Activated CD8-positive, alpha-beta memory T cell treated with anti-CD3 and anti-CD28 coated beads for 36 hours (primary cell): ENCODE measurements at regions not wholly inside any gene's neighbourhood (a gene's known extent, or its start where the extent isn't known, plus 50 kb on each side); places are given as distances from the start of the nearest gene placed in this dataset.

Experiments used
- CTCF ChIA-PET: fragments of 350-600 bp; sonication (Branson Sonifier 250); formaldehyde crosslinking; loops from one replicate; lab custom pipeline; 2021; ENCODE audit warnings: antibody characterized with exemption; lab: Charles Lee
- POLR2A ChIA-PET: fragments of 350-600 bp; sonication (Branson Sonifier 250); formaldehyde crosslinking; loops from one replicate; lab custom pipeline; 2021; ENCODE audit warnings: antibody characterized with exemption; lab: Charles Lee

GRCh38 chr21:34022627-34023335, 50.6 kb upstream of the MRPS6 start:
- CTCF ChIA-PET: no interaction called here

GRCh38 chr21:34021726-34022125, 51.7 kb upstream of the MRPS6 start:
- POLR2A ChIA-PET: interaction anchor here (0.6 to 1.5 kb wide), 2 partner anchors 45 to 58 kb away, joined by 3 to 4 read pairs; no protein-coding TSS in a partner anchor
- CTCF ChIA-PET: interaction anchor here (0.6 kb wide), 1 partner anchor 10 kb away, joined by 5 read pairs; no protein-coding TSS in a partner anchor

More at GRCh38 chr21:34022627-34023335, 50.6 kb upstream of the MRPS6 start:
- POLR2A ChIA-PET: interaction anchor here (1.1 to 1.5 kb wide), 2 partner anchors 46 to 325 kb away, joined by 3 read pairs; no protein-coding TSS in a partner anchor

GRCh38 chr21:34020983-34021553, 52.3 kb upstream of the MRPS6 start:
- ChIA-PET POLR2A (interaction anchor here (0.6 to 1.5 kb wide), 2 partner anchors 45 to 59 kb away, joined by 3 to 4 read pairs; no protein-coding TSS in a partner anchor), CTCF (interaction anchor here (0.6 to 0.9 kb wide), 2 partner anchors 9 to 55 kb away, joined by 3 to 5 read pairs; no protein-coding TSS in a partner anchor)

- CTCF ChIA-PET: interaction anchor here (0.9 kb wide), 1 partner anchor 56 kb away, joined by 3 read pairs; no protein-coding TSS in a partner anchor
- POLR2A ChIA-PET: no interaction called here
Measured at GRCh38 chr21:34020005-34020847, 53.2 kb upstream of the MRPS6 start.

DNA sequence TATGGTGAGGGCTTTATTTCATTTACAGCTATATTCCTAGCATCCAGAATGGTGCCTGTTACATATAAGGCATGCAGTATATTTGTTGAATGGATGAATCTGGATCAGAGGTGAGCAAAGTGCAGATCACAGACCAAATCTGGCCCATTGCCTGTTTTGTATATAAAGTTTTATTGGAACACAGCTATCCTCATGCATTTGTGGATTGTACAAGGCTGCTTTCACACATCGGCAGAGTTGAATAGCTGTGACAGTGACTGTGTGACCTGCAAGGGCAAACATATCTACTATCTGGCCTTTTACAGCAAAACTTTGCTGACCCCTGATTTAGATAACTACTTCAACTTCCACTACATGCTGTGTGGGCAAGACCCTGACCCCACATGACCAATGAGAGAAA, 54.0 kb upstream of the MRPS6 start:
- POLR2A ChIA-PET: no interaction called here
- CTCF ChIA-PET: no interaction called here

DNA sequence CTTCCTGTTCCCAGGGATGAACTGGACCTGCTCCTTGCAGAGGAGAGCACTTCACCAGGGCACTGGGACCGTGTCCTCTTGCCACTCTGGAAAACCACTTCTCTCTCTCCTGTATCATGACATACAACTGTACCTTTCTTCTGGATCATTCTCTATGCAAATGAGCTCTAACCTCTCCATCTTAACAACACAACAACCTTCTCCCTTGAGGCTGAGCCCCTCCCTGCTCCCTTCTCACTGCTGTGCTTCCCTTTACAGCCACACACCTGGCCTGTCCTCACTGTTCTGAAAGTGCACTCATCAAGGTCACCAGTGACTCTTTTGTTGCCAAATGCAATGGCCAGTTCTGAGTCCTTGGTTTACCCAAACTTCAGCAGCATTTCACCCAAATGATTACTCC, 54.5 kb upstream of the MRPS6 start:
- ChIA-PET CTCF (no interaction called here), POLR2A (no interaction called here)

GRCh38 chr21:34018185-34018584, 55.2 kb upstream of the MRPS6 start:
- POLR2A ChIA-PET: no interaction called here
- CTCF ChIA-PET: interaction anchor here (1.4 kb wide), 1 partner anchor 313 kb away, joined by 3 read pairs; no protein-coding TSS in a partner anchor

GRCh38 chr21:34017039-34017961, 56.1 kb upstream of the MRPS6 start:
- CTCF ChIA-PET: interaction anchor here (0.6 to 1.4 kb wide), 4 partner anchors 93 to 1158 kb away, joined by 3 to 4 read pairs (median 3); no protein-coding TSS in a partner anchor

DNA sequence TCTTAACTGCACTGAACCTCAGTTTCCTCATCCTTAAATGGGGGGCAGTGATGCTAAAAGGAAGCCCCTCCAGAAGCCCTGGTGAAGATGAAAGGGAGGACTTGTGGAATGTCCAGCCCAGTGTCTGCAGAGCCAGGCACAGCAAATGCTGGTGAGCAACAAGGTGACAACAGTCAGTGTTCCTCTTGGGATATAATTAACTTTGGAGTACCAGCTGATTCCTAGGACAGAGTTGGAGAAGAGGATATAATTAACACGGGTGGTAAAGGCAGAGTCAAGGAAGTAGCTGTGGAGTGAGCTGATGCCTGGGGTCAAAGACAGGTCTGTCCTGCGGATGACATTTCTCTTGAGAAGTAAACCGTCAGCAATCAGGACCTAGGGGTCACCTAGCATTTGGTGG, 60.7 kb upstream of the MRPS6 start:
- CTCF ChIA-PET: interaction anchor here (1.9 kb wide), 1 partner anchor 11 kb away, joined by 6 read pairs; no protein-coding TSS in a partner anchor
- POLR2A ChIA-PET: no interaction called here

More at GRCh38 chr21:34017039-34017961, 56.1 kb upstream of the MRPS6 start:
- POLR2A ChIA-PET: interaction anchor here (0.6 kb wide), 1 partner anchor 12 kb away, joined by 3 read pairs; no protein-coding TSS in a partner anchor

GRCh38 chr21:34011660-34012059, 61.7 kb upstream of the MRPS6 start:
- ChIA-PET CTCF (interaction anchor here (0.6 to 1.9 kb wide), 2 partner anchors 10 kb away, joined by 5 to 6 read pairs; no protein-coding TSS in a partner anchor), POLR2A (no interaction called here)

GRCh38 chr21:34009193-34009592, 64.2 kb upstream of the MRPS6 start:
- ChIA-PET POLR2A (interaction anchor here (1.9 kb wide), 1 partner anchor 32 kb away, joined by 5 read pairs; no protein-coding TSS in a partner anchor), CTCF (interaction anchor here (1.6 kb wide), 1 partner anchor 85 kb away, joined by 3 read pairs; no protein-coding TSS in a partner anchor)

GRCh38 chr21:34008618-34009017, 64.8 kb upstream of the MRPS6 start:
- POLR2A ChIA-PET: interaction anchor here (0.6 to 1.9 kb wide), 4 partner anchors 31 to 64 kb away, joined by 3 to 5 read pairs (median 4); partner anchors contain the start of genes MRPS6 and SLC5A3

GRCh38 chr21:34006611-34007168, 66.7 kb upstream of the MRPS6 start:
- CTCF ChIA-PET: no interaction called here
- POLR2A ChIA-PET: no interaction called here

More at GRCh38 chr21:34008618-34009017, 64.8 kb upstream of the MRPS6 start:
- CTCF ChIA-PET: interaction anchor here (0.9 to 1.6 kb wide), 2 partner anchors 18 to 85 kb away, joined by 3 read pairs; no protein-coding TSS in a partner anchor

DNA sequence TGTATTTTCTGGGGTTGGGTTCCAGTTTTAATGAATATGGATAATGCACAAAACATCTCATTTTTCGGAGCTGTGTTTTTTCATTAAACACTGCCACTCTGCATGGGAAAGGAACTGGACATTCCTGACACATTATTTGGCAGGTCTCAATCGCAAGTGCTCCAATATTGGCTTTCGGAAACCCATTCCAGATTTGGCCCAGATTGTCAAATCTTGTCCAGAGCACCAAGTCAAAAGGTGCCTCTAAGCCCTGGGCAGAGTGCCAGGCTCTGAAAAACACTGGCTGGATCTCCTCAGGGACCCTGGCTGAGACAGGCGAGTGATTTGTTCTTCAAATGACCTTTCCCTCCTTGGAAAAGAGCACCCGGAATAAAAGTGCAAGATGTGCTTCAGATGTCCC, 68.4 kb upstream of the MRPS6 start:
- CTCF ChIA-PET: interaction anchor here (1.1 kb wide), 1 partner anchor 28 kb away, joined by 3 read pairs; no protein-coding TSS in a partner anchor
- POLR2A ChIA-PET: interaction anchor here (0.6 kb wide), 1 partner anchor 12 kb away, joined by 3 read pairs; no protein-coding TSS in a partner anchor

- ChIA-PET POLR2A (no interaction called here), CTCF (interaction anchor here (1.1 kb wide), 1 partner anchor 29 kb away, joined by 3 read pairs; no protein-coding TSS in a partner anchor)
Measured at GRCh38 chr21:34004013-34004938, 69.1 kb upstream of the MRPS6 start.

DNA sequence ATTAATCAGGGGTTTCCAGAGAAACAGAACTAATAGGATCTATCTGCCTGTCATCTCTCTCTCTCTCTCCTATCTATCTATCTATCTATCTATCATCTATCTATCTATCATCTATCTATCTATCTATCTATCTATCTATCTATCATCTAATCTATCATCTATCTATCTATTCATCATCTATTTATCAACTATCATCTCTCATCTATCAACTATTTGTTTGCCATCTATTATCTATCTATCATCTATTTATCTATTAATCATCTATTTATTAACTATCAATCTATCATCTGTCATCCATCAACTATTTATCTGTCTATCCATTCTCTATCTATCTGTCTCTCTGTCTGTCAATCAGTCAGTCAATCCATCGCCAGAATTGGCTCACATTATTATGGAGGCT, 70.0 kb upstream of the MRPS6 start:
- CTCF ChIA-PET: no interaction called here
- POLR2A ChIA-PET: no interaction called here
